OCI-LY7 (cell line): ENCODE measurements at regions not wholly inside any gene's neighbourhood (a gene's known extent, or its start where the extent isn't known, plus 50 kb on each side); places are given as distances from the start of the nearest gene placed in this dataset.

ENCODE experiments used
- CTCF ChIP-seq: fragments of 200-600 bp; sonication (generic); conservative IDR thresholded peaks from 2 replicates; pipeline ENCODE4 v1.5.1; 2014; ENCODE audit warnings: mild to moderate bottlenecking, antibody characterized with exemption, low read length, moderate library complexity, mixed read lengths
- EZH2phosphoT487 ChIP-seq: fragments of 200-600 bp; sonication (generic); IDR thresholded peaks from 2 replicates; pipeline ENCODE4 v1.6.1; 2018; ENCODE audit warnings: low read depth, borderline replicate concordance, mild to moderate bottlenecking, mixed run types, antibody characterized with exemption, low read length, moderate library complexity, mixed read lengths

GRCh38 chr2:51424418-51424817, 392.5 kb upstream of the NRXN1 start:
- TF ChIP-seq CTCF (no peak), EZH2phosphoT487 (no peak)
